DOHH2 (cell line): ENCODE measurements at regions not wholly inside any gene's neighbourhood (a gene's known extent, or its start where the extent isn't known, plus 50 kb on each side); places are given as distances from the start of the nearest gene placed in this dataset.

Experiments
- H3F3A ChIP-seq: fragments of 200-600 bp; sonication (generic), shearing (Covaris generic); 2 replicates; pipeline ENCODE4 v1.6.0; 2016; ENCODE audit warnings: antibody characterized with exemption, mild to moderate bottlenecking; ENCODE audit not compliant: control insufficient read depth, insufficient read depth
- H3K27ac ChIP-seq: fragments of 200-600 bp; sonication (generic); 2 replicates; pipeline ENCODE4 v1.5.1; 2014; ENCODE audit warnings: low read depth, mild to moderate bottlenecking, low read length, moderate library complexity
- H3K27me3 ChIP-seq: fragments of 200-600 bp; sonication (generic); 2 replicates; pipeline ENCODE4 v1.6.1; 2014; ENCODE audit warnings: mild to moderate bottlenecking, low read length, mixed read lengths; ENCODE audit not compliant: control insufficient read depth
- H3K36me3 ChIP-seq: fragments of 200-600 bp; sonication (generic); 2 replicates; pipeline ENCODE4 v1.6.1; 2014; ENCODE audit warnings: mild to moderate bottlenecking, low read length, moderate library complexity, mixed read lengths; ENCODE audit not compliant: control insufficient read depth
- H3K4me1 ChIP-seq: fragments of 200-600 bp; sonication (generic); 2 replicates; pipeline ENCODE4 v1.6.1; 2014; ENCODE audit warnings: mild to moderate bottlenecking, low read length, mixed read lengths; ENCODE audit not compliant: control insufficient read depth
- H3K4me2 ChIP-seq: fragments of 200-600 bp; sonication (generic); 2 replicates; pipeline ENCODE4 v1.6.0; 2014; ENCODE audit warnings: mild to moderate bottlenecking, low read length, moderate library complexity
- H3K4me3 ChIP-seq: fragments of 200-600 bp; sonication (generic); 2 replicates; pipeline ENCODE4 v1.5.1; 2014; ENCODE audit warnings: mild to moderate bottlenecking, low read length, mixed read lengths
- H3K79me2 ChIP-seq: fragments of 200-600 bp; sonication (generic); 2 replicates; pipeline ENCODE4 v1.6.1; 2014; ENCODE audit warnings: mild to moderate bottlenecking, low read length, mixed read lengths; ENCODE audit not compliant: control insufficient read depth
- H3K9me2 ChIP-seq: fragments of 200-600 bp; sonication (generic); replicated peaks from 2 replicates; pipeline ENCODE4 v1.6.1; 2014; ENCODE audit warnings: mild to moderate bottlenecking, low read length, mixed read lengths; ENCODE audit not compliant: control insufficient read depth
- H3K9me3 ChIP-seq: fragments of 200-600 bp; sonication (generic); 2 replicates; pipeline ENCODE4 v1.6.1; 2014; ENCODE audit warnings: antibody characterized with exemption, low read length, mixed read lengths; ENCODE audit not compliant: control insufficient read depth, insufficient read depth
- H4K20me1 ChIP-seq: fragments of 200-600 bp; sonication (generic); 2 replicates; pipeline ENCODE4 v1.6.0; 2014; ENCODE audit warnings: low read depth, mild to moderate bottlenecking, antibody characterized with exemption, low read length, moderate library complexity; ENCODE audit not compliant: control insufficient read depth, insufficient read depth
- CTCF ChIP-seq: fragments of 200-600 bp; sonication (generic); IDR thresholded peaks from one replicate; pipeline ENCODE4 v1.5.1; 2014; ENCODE audit warnings: antibody characterized with exemption, mild to moderate bottlenecking, low read depth, low read length; ENCODE audit not compliant: poor library complexity, severe bottlenecking
- EZH2phosphoT487 ChIP-seq: fragments of 200-600 bp; sonication (generic); IDR thresholded peaks from 2 replicates; pipeline ENCODE4 v1.6.1; 2017; ENCODE audit warnings: borderline replicate concordance, mild to moderate bottlenecking, antibody characterized with exemption, low read length, moderate library complexity, mixed read lengths

- H3K4me2 ChIP-seq: no peak overlapping the region
- no peak overlapping the region for H3K4me3 ChIP-seq
- no peaks in the 10 kb centered on the region; the same call in 1 of the 2 replicates for H3K9me3 ChIP-seq
- no peaks in the 10 kb centered on the region for H3K79me2 ChIP-seq
- H3K36me3 ChIP-seq: no peaks in the 10 kb centered on the region
- no peaks in the 10 kb centered on the region for H3F3A ChIP-seq
- no peak for TF ChIP-seq CTCF
- TF ChIP-seq EZH2phosphoT487: no peak
- H3K27me3 ChIP-seq: no peaks in the 10 kb centered on the region
- no peaks in the 10 kb centered on the region for H3K9me2 ChIP-seq
- no peaks in the 10 kb centered on the region for H4K20me1 ChIP-seq
- H3K4me1 ChIP-seq: no peaks in the 10 kb centered on the region
- H3K27ac ChIP-seq: no peak overlapping the region
Measured at GRCh38 chr5:125703616-125704015, 719.6 kb upstream of the GRAMD2B start.

DNA sequence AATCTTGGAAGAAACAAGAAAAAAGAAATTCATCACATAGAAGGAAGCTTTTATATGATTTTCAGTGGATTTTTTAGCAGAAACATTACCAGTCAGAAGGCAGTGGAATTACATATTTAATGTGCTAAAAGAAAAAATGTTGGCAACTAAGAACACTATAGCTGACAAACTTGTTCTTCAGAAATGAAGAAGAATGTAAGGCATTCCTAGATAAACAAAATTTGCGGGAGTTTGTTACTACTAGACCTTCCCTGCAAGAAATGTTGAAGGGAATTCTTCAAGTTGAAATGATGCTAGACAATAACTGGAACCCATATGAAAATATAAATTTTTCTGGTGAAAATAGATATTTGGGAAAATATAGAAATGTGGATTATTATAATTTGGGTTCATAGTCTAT is 718.3 kb upstream of the GRAMD2B start:
- Histone ChIP-seq H3K27me3 (no peaks in the 10 kb centered on the region), H3F3A (no peaks in the 10 kb centered on the region)

GRCh38 chr5:125708583-125708982 is 714.6 kb upstream of the GRAMD2B start:
- no peaks in the 10 kb centered on the region for H3K79me2 ChIP-seq
- no peak overlapping the region for H3K27ac ChIP-seq
- no peaks in the 10 kb centered on the region for H3K9me2 ChIP-seq
- H3K4me1 ChIP-seq: no peaks in the 10 kb centered on the region
- H3K27me3 ChIP-seq: no peaks in the 10 kb centered on the region
- no peaks in the 10 kb centered on the region for H3F3A ChIP-seq
- H3K36me3 ChIP-seq: no peaks in the 10 kb centered on the region
- no peak overlapping the region for H3K4me3 ChIP-seq
- no peaks in the 10 kb centered on the region for H4K20me1 ChIP-seq
- TF ChIP-seq EZH2phosphoT487: no peak
- no peak for TF ChIP-seq CTCF
- H3K4me2 ChIP-seq: no peak overlapping the region
- no peaks in the 10 kb centered on the region; the same call in 1 of the 2 replicates for H3K9me3 ChIP-seq

More for the DNA sequence above, 718.3 kb upstream of the GRAMD2B start:
- no peaks in the 10 kb centered on the region for H3K9me2 ChIP-seq
- no peak overlapping the region for H3K4me2 ChIP-seq
- H3K9me3 ChIP-seq: no peaks in the 10 kb centered on the region; the same call in 1 of the 2 replicates
- no peaks in the 10 kb centered on the region for H3K4me1 ChIP-seq
- H3K27ac ChIP-seq: no peak overlapping the region
- H3K36me3 ChIP-seq: no peaks in the 10 kb centered on the region
- TF ChIP-seq EZH2phosphoT487 (no peak), CTCF (no peak)
- H3K79me2 ChIP-seq: no peaks in the 10 kb centered on the region
- no peak overlapping the region for H3K4me3 ChIP-seq
- H4K20me1 ChIP-seq: no peaks in the 10 kb centered on the region

- no peaks in the 10 kb centered on the region; the same call in 1 of the 2 replicates for H3K9me3 ChIP-seq
- H3K4me2 ChIP-seq: no peak overlapping the region
- H4K20me1 ChIP-seq: no peaks in the 10 kb centered on the region
- H3K27ac ChIP-seq: no peak overlapping the region
- TF ChIP-seq EZH2phosphoT487 (no peak), CTCF (no peak)
- H3K9me2 ChIP-seq: no peaks in the 10 kb centered on the region
- no peaks in the 10 kb centered on the region for H3F3A ChIP-seq
- no peaks in the 10 kb centered on the region for H3K4me1 ChIP-seq
- no peaks in the 10 kb centered on the region for H3K27me3 ChIP-seq
- H3K4me3 ChIP-seq: no peak overlapping the region
- no peaks in the 10 kb centered on the region for H3K36me3 ChIP-seq
- no peaks in the 10 kb centered on the region for H3K79me2 ChIP-seq
Measured at GRCh38 chr5:125710745-125711144, 712.5 kb upstream of the GRAMD2B start.
